ENCODE measurements at regions not wholly inside any gene's neighbourhood (a gene's known extent, or its start where the extent isn't known, plus 50 kb on each side); places are given as distances from the start of the nearest gene placed in this dataset.
"Not testable (repeated sequence)": the region's sequence is repeated elsewhere in the genome, so short reads cannot be mapped to it uniquely, and the experiment has no call there.

DNA sequence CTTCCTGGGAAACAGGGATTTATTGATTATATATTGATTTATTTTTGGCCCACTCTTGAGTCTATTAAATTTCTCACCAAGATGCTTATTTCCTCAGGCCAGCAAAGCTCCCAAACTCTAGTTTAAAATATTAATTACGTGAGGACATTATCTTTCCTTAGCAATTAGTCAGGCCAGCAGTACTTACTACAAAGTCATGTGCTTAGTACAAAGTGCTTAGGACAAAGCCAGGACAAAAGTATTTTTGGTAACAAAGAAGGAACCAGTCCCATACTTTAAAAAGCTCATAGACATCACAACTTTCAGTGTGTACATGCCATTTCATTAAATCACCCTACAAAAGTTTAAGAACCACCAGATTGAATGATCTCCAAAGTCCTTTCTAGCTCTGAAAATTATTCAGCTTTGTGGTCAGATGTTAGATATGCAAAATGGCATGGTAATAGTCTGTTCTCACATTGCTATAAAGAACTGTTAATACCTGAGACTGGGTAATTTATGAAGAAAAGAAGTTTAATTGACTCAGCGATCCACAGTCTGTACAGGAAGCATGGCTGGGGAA lies 94.7 kb upstream of the PWP1 start:
- DNase-seq (ENCODE audit: low read depth in 3 of 3) = no peak

DNA sequence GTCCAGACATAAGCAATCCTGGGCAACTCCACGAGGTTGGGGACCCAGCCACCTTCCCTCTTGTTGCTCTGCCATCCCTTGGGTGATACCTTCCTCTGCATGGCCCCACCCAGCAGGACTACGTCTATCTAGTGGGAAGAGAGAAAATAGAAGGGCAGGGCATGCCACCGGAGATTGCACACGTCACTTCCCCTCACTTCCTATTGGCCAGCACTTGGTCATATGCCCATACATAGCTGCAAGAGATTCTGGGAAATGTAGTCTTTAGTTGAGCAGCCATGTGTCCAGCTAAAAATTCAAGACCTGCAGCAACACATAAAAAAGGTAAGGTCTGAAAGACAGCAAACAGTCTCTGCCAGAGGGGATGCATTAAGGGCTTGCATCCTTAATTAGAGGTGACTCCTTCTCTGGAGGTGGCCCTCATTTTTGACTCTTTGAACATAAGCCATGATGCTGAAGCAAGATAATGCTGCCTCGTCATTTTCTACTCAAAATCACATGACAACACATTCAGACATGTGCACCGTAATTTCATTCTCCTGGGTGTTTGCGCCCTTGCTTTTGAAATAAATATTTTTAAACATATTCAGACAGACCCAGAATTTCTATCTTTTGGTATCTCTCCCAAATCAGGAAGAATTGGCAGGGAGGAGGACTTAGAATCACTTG lies 91.8 kb upstream of the PWP1 start:
- no peak for DNase-seq (ENCODE audit: low read depth in 3 of 3)

DNA sequence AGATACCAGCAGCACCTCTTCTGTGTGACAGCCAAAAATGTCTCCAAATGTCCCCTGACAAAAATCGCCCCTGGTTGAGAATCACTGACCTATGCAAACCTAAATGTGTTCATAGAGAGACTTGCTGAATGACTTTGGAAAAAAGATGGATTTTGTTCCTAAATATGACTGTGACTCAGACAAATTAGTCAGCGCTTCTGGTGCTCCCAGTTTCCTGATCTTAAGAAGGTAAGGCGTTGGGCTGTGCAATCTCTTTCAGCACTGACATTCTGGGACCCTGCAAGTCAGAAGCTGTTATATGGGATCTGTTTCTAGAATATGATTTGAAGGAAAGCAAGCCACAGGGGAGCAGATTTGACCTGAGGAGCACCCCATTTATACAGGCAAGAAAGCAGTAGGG lies 90.6 kb upstream of the PWP1 start:
- DNase-seq (ENCODE audit: low read depth in 3 of 3) = no peak

DNA sequence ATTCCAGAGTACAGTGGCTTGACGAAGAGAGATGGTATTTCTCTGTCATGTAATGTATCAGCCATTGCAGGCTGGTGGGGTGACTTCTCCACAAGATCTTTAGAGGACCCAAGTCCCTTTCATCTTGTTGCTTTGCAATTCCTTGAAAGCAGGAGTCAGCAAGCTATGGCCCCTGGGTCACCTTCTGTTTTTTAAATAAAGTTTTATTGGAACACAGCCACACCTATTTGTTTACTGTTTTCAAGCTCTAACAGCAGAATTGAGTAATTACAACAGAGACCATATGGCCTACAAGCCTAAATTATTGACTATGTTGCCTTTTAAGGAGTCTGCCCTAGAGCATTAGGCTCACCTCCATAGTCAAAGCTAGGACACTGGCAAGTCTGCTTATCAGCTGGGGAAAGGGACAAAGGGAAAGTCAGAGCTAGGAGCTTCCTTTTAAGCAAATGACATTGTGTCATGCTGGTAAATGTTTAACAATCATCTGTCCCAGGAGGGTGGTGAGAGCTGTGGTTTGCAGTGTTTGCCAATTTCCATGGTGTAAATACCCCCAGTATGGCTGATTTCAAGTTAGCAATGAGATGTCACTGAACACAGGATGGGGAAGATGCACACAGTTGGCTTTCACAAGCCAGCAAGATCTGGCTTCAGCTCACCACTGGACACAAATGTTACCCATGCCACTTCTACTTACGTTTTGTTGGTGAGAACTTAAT lies 87.7 kb upstream of the PWP1 start:
- DNase-seq (ENCODE audit: low read depth in 3 of 3) = no peak

DNA sequence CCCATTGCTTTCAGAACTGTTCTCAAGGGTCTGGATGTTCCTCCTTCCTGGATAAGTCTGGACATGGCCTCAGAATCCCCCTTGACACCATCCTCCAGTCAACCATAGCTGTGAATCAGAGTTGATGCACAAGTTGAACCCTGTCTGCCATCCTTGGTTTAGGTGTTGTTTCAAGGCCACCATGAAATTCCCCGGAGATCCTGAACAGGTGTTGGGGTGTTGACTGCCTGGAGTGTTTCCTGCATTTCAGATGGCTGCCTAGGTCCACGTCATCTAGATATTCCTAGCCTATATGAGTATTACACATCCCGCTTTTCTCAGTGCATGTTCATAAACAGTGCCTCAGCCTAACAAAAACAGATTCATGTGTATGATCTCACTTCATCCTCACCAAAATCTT lies 86.7 kb upstream of the PWP1 start:
- DNase-seq (ENCODE audit: low read depth in 3 of 3) = no peak

DNA sequence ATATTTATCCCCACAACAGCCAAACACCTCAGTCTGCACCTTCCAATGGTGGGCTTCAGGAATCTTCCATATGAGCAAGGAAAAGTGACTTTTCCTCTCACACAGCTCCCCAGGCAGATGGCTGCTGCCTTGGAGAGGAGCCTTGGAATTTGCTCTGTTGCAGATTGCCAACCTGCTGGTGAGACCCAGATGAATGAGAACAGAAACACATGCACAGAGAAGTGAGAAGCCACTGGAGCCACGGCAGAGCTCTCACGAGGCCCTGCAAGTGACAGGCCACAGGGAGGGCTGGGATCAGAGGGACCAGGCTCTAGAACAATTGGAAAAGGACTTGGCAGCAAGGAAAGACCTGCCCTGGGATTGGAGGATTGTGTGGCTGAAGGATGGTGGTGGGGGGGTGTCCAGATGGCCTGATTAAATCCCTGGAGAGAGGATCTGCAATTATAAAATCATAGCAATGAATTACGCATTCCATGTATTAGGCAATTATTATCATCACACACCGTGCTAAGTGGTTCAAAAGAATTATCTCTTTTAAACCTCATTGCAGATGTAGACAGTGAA lies 84.9 kb upstream of the PWP1 start:
- no peak for DNase-seq (ENCODE audit: low read depth in 3 of 3)

DNA sequence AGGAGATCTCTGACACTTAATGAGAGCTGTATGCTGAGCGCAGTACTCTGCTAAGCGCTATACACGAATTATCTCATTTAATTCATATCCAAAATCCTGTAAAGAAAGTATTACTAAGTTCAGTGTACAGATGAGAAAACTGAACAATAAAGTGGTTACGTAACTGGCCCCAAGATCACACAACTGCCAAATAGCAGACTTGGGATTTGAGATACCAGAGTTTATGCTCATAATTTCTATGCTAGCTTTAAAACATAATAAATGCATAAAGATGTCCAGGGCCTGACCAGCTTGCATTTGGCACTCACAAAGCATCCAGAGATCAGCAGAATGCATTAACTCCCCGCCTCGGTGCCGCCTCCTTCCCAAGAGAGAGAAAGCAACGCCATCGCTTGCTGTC lies 83.2 kb upstream of the PWP1 start:
- no peak for DNase-seq (ENCODE audit: low read depth in 3 of 3)

DNA sequence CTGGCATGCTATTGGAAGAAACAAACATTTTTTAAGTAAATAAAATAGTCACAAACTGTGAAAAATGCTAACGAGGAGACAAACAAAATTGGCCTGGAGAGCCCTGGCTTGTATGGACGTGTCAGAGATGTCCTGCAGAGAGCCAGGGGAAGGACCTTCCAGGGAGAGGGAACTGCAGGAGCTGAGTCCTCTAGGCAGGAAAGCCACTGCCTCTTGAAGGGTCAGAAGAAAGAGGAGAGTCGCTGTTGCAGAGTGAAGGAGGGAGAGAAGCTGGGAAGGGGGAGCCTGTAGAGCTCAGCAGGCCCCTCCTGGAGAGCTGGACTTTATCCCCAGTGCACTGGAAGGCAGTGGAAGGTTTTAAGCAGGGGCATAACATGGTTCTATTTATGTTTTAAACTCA lies 80.3 kb upstream of the PWP1 start:
- no peak for DNase-seq (ENCODE audit: low read depth in 3 of 3)

DNA sequence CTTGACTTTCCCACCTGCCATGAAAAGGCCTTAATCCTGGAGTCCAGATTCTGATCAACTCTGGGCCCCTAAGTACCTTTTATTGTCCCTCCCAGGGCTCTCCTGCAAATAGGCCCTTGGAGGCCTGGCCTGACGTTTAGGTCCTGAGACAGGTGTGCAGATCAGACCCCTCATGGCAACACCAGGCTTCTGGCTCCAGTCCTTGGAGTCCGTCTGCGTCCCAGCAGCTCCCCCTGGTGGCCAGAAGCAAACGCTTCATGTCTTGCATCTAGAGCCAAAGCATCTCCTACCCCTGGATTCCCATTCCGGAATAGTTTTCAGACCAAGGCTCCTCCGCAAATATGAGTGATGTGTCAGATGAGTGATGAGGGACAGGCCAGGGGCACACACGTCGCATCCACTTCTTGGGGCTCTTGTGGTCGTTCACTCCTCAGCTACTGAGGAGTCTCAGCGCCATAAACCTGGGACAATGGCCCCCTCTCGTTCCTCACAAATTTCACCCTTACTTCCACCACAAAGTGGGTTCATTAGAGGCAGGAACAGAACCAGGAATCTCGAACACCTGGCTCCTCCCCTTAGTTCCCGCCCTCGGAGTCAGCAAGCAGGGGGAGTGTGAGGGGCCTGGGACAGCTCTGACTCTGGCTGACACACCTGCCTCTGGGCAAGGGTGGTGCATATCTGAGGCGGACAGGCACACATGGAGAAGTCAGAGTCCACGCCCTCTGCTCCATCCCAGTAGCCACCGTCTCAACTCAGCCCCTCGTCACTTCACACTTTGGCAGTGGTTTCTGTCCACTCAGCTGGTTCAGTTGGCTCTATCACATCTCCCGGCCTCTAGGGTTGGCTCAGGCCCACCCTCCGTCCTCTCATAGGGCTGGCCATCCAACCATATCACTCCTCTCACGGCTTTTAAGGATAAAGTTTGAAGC lies 77.9 kb upstream of the PWP1 start:
- peak; percentile 61 to 76 (median 64) for DNase-seq (ENCODE audit: low read depth in 3 of 3)

DNA sequence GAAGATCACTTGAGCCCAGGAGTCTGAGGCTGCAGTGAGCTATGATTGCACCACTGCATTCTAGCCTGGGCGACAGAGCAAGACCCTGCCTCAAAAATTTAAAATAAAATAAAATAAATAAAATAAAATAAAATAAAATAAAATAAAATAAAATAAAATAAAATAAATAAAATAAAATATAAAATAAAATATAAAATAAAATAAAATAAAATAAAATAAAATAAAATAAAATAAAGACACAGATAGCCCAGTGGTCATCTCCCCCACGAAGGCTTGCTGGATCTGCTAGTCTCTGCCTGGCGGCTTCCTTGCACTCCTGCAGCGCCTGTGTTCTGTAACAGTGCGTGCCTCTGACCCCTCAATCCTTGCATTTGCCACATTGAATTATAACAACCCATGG lies 76.8 kb upstream of the PWP1 start:
- DNase-seq (ENCODE audit: low read depth in 3 of 3) = not testable (repeated sequence)

DNA sequence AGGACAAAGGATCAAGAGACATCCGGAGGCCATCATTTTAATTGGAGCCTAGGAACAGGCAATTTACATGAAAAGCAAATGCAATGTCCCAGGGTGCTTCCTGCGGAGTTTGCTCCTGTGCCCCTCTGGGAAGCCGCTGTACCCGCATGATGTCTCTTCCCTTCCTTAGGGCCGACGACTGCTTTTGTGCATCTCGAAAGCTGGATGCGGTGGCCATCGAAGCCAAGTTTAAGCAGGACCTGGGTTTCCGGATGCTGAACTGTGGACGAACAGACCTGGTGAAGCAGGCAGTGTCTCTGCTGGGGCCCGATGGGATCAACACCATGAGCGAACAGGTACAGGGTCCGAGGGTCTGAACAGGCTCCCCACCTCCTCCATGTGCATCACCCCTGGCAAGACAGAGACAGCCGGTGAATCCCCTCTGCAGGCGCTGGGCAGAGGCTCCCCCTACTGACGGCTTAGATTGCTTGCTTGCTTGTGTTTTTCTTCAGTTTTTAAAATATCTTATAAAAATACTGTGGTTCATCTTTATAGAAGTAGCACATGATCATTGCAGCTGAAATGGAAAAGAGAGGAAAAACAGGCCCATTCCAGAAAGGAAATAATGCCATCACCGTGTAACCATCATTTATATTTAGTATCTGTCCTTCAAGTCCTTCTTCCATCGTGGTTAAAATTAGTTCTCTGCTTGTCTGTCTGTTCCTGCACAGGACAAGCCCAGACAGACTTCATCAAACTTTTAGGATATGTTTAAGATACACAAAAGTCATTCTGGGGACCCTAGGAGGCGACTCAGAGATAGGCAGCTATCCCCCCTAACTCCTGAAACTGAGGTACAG lies 75.4 kb upstream of the PWP1 start:
- DNase-seq (ENCODE audit: low read depth in 3 of 3) = peak in 2 of 3 donors; percentile 4 to 10

DNA sequence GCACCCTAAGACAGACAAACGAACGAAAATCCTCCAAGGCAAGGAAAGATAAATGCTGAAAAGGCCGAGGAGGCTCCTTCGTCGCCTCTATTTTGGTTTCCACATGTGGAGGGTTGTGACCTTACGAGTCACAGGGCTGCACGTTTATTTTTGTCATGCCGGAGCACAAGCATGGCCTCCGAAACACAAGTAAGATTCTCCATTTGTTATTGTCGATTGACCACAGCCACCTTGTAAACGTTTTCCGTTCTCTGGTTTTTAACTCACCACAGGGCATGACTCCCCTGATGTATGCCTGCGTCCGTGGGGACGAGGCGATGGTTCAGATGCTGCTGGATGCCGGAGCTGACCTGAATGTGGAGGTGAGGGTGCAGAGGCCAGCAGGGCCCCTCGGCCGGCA lies 73.1 kb upstream of the PWP1 start:
- no peak for DNase-seq (ENCODE audit: low read depth in 3 of 3)

DNA sequence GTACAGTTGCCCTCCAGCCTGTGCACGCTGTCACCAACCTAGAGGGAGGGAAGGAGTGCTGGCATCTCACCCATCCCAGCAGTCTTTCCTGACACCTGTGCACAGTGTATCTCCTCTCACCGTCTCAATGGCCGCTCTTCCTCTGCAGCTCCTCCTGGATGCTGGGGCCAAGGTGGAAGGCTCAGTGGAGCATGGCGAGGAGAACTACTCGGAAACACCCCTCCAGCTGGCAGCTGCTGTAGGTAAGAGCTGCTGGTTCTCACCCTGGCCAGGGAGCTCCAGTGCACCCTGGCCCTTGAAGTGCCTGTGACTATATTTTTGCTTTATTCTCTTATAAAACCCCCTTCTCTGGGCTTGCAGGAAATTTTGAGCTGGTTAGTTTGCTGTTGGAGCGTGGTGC lies 68.7 kb upstream of the PWP1 start:
- DNase-seq (ENCODE audit: low read depth in 3 of 3) = no peak

DNA sequence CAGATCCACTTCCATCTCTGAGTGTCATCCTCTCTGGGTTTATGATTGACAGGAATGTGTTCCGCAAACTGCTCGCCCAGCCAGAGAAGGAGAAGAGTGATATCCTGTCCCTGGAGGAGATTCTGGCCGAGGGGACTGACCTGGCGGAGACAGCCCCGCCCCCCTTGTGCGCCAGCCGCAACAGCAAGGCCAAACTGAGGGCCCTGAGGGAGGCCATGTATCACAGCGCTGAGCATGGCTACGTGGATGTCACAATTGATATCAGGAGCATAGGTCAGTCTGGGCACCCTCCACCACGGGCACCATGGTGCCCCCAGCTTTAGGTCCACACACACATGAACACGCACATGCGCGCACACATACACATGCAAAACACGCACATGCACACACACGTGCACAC lies 67.5 kb upstream of the PWP1 start:
- no peak for DNase-seq (ENCODE audit: low read depth in 3 of 3)

DNA sequence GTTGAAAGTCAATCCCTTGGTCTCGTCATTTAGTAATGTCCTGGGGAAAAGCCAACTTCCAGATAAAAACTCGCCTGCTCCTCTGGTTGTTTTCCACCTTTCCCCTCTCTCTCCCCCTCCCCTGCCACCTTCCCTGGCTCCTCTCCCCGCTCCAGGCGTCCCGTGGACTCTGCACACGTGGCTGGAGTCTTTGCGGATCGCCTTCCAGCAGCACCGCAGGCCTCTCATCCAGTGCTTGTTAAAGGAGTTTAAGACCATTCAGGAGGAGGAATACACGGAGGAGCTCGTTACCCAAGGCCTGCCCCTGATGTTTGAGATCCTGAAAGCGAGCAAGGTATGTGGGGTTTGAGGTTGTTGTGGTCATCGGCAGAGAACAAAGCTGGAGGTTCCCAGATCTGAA lies 65.8 kb upstream of the PWP1 start:
- no peak for DNase-seq (ENCODE audit: low read depth in 3 of 3)

DNA sequence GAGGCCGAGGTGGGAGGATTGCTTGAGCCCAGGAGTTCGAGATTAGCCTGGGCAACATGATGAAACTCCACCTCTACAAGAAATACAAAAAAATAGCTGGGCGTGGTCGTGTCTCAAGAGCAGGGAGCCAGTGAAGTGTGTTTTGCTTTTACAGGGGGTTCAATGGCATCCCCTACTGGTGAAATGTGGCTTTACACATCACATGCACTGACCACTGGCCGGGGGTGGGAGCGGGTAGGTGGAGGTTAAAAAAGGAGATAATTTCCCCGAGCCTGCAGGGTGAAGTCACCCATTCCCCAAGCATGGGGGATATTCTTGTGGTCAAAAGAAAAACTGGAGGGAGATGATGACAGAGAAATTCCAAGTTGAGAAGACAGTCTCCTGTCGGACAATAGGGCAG lies 63.6 kb upstream of the PWP1 start:
- DNase-seq (ENCODE audit: low read depth in 3 of 3) = no peak

DNA sequence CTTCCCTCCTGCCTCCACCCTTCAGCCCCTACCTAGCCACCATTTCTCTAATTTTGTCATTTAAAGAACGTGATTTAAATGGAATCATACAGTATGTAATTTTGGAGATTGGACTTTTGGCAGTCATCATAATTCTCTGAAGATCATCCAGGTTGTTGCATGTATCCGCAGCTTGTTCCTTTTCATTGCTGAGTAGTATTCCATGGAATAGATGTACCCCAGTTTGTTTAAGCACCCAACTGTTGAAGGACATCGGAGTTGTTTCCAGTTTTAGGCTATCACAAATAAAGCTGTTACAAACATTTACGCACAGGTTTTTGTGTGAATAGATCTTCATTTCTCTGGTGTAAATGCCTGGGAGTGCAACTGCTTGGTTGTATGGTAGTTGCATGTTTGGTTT lies 61.1 kb upstream of the PWP1 start:
- DNase-seq (ENCODE audit: low read depth in 3 of 3) = no peak

DNA sequence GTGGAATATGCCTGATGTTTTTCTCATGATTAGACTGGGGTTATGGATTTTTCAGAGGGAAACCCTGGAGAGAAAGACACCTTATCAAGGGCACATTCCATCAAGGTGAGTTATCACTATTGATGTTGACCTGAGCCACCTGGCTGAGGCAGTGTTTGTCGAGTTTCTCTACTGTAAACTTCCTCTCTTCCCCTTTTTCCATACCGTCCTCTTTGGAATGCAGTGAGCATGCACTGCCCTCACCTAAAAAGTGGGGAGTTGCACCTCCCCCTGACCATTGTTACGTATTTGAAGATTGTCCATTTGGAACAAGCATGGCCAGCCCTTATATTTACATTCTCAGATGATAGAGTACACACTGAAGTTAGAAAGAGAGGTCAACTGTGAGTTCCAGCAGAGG lies 53.9 kb upstream of the PWP1 start:
- DNase-seq (ENCODE audit: low read depth in 3 of 3) = no peak

DNA sequence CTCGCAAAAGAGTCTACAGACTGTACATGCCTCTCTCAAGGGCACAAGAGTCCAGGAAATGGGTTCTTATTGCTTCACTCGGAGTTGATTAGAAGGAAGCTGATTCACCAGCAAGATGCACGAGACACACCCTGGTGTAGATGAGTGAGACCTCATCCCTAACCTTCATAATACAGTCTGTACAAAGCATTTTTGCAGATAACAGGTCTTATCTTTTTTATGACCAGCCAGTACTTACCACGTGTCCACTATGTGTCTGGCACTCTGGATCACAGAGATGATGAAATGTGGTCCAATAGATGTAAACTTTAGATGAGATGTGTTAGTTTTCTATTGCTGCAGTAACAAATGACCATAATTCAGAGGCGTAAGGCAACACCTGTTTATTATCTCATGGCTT lies 53.4 kb upstream of the PWP1 start:
- no peak for DNase-seq (ENCODE audit: low read depth in 3 of 3)

DNA sequence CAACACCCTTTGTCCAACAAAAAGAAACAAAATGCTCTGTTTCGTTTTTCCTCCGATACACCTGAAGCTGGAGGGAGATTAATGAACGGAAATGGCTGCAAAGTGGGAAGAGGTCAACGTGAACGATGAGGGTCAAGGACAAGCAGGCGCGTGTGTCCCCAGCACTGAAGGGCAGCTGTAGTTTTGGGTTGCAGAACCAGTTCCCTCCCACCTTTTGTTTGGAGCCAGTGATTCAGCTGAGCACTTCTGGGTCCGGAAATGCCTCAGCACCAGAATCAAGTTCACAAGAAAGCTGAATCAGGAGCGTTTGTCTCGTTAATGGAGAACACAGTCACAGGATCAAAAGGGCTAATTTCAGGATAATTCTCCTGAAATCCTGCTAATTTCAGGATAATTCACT lies 51.1 kb upstream of the PWP1 start:
- DNase-seq (ENCODE audit: low read depth in 3 of 3) = no peak

DNA sequence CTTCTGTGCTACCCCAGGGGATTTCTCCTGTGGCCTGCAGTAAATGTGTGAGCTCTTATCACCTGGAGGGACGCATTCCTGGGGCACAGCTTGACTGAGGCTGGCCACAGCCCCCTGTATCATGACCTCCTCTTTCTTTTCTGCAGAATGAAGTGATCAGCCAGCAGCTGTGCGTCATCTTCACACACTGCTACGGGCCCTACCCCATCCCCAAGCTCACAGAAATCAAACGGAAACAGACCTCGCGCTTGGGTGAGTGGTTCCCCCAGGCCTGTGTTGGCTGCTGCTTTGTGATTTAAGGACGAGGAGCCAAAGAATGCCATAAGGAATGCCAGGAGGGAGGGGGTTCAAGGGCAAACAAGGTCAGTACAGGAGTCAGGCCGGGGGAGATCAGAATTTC lies 50.5 kb upstream of the PWP1 start:
- DNase-seq (ENCODE audit: low read depth in 3 of 3) = no peak

Measured in stimulated activated CD4-positive, alpha-beta T cell treated with anti-CD3 and anti-CD28 coated beads, TNF-alpha, amount 100 ng/mL, for 48 hours (primary cell).